Kidney (tissue), 13 donors: ENCODE measurements at regions not wholly inside any gene's neighbourhood (a gene's known extent, or its start where the extent isn't known, plus 50 kb on each side); places are given as distances from the start of the nearest gene placed in this dataset.

Experiments
- DNase-seq, 5 donors: peaks; one replicate each; pipeline ENCODE4 v3.0.0-alpha.2; 2013 to 2020
- FAIRE-seq: peaks from 2 replicates; lab custom pipeline; 2012; peaks lifted over from hg19 to GRCh38; lab: Jason Lieb, UNC
- H3K27ac ChIP-seq, 2 donors: one replicate each; pipeline ENCODE4 v1.7.0; 2013; ENCODE audit warnings: low read depth in 2 of 2, low read length in 2 of 2, inconsistent platforms in 1 of 2
- H3K27me3 ChIP-seq: one replicate; pipeline ENCODE4 v1.7.1; 2013; ENCODE audit warnings: low read length, inconsistent platforms; ENCODE audit not compliant: control insufficient read depth, insufficient read depth
- H3K36me3 ChIP-seq, 3 donors: one replicate each; pipeline versions ENCODE4 v1.7.0 to v1.7.1; 2013; ENCODE audit warnings: low read length in 3 of 3, control low read depth in 1 of 3, inconsistent platforms in 1 of 3; ENCODE audit not compliant: insufficient read depth in 3 of 3, control insufficient read depth in 2 of 3
- H3K4me1 ChIP-seq, 3 donors: one replicate each; pipeline versions ENCODE4 v1.7.0 to v1.7.1; 2013; ENCODE audit warnings: low read length in 3 of 3, inconsistent platforms in 1 of 3, low read depth in 1 of 3; ENCODE audit not compliant: control insufficient read depth in 2 of 3, insufficient read depth in 2 of 3
- H3K4me3 ChIP-seq, 3 donors: one replicate each; pipeline versions ENCODE4 v1.7.0 to v1.8.1; 2013; ENCODE audit warnings: low read length in 3 of 3, control low read depth in 1 of 3, inconsistent platforms in 1 of 3
- H3K9ac ChIP-seq, 3 donors: one replicate each; pipeline versions ENCODE4 v1.7.0 to v1.7.1; 2013; ENCODE audit warnings: low read length in 3 of 3, control low read depth in 1 of 3, inconsistent platforms in 1 of 3
- H3K9me3 ChIP-seq, 3 donors: one replicate each; pipeline versions ENCODE4 v1.7.0 to v1.7.1; 2013; ENCODE audit warnings: low read length in 3 of 3, control low read depth in 1 of 3, inconsistent platforms in 1 of 3; ENCODE audit not compliant: control insufficient read depth in 2 of 3, insufficient read depth in 1 of 3
- CTCF ChIP-seq: IDR thresholded peaks from 3 replicates; pipeline ENCODE4 v1.5.1; 2012; ENCODE audit warnings: mild to moderate bottlenecking, moderate library complexity, borderline replicate concordance; ENCODE audit not compliant: insufficient read depth; ENCODE audit errors: extremely low read depth
- intact Hi-C: fragments of 100-400 bp; cut with DNase I; formaldehyde crosslinking; loops from one replicate; pipeline ENCODE4 v1.11.1; 2022
- donor health status: control.
- donor health status: control.
- donor health status: control.
- donor health status: control.
- donor health status: control.
- donor health status: DM: yes; HTN: yes; CAD: no.
- donor health status: Normal renal cell carcinoma (clear cell type).

- FAIRE-seq (no peak), DNase-seq (peak in 2 of 5 donors; percentile 31 to 32)
- intact Hi-C loops: no loop called here
- Histone ChIP-seq H3K9ac (no peak overlapping the region), H3K27me3 (no peaks in the 10 kb centered on the region), H3K27ac (no peak overlapping the region), H3K4me1 (no peaks in the 10 kb centered on the region), H3K36me3 (no peaks in the 10 kb centered on the region), H3K9me3 (no peaks in the 10 kb centered on the region), H3K4me3 (no peak overlapping the region)
- no peak for TF ChIP-seq CTCF
These were observed 1186.5 kb upstream of the TMPRSS15 start for GRCh38 chr21:19590044-19590443.

- Histone ChIP-seq H3K27me3 (no peaks in the 10 kb centered on the region), H3K4me1 (no peaks in the 10 kb centered on the region), H3K9ac (no peak overlapping the region), H3K27ac (no peak overlapping the region), H3K36me3 (no peaks in the 10 kb centered on the region), H3K9me3 (no peaks in the 10 kb centered on the region), H3K4me3 (no peak overlapping the region)
- no peak for FAIRE-seq
- peak in 1 of 5 donors; percentile 15 for DNase-seq
- TF ChIP-seq CTCF: no peak
- intact Hi-C loops: no loop called here
These were observed 1199.5 kb upstream of the TMPRSS15 start for GRCh38 chr21:19603011-19603593.

GRCh38 chr21:19608101-19608621 is 1204.6 kb upstream of the TMPRSS15 start:
- Histone ChIP-seq H3K9me3 (no peaks in the 10 kb centered on the region), H3K4me1 (no peaks in the 10 kb centered on the region), H3K36me3 (no peaks in the 10 kb centered on the region), H3K27me3 (no peaks in the 10 kb centered on the region), H3K27ac (no peak overlapping the region), H3K9ac (no peak overlapping the region), H3K4me3 (no peak overlapping the region)
- intact Hi-C loops: no loop called here
- DNase-seq (peak in 3 of 5 donors; percentile 21 to 66 (median 46)), FAIRE-seq (no peak)
- TF ChIP-seq CTCF: no peak

- Histone ChIP-seq H3K4me1 (no peaks in the 10 kb centered on the region), H3K9me3 (no peaks in the 10 kb centered on the region), H3K27me3 (no peaks in the 10 kb centered on the region), H3K9ac (no peak overlapping the region), H3K4me3 (no peak overlapping the region), H3K36me3 (no peaks in the 10 kb centered on the region), H3K27ac (no peak overlapping the region)
- no peak for TF ChIP-seq CTCF
- intact Hi-C loops: no loop called here
- DNase-seq: no peak
- FAIRE-seq: no peak
These were observed 1206.0 kb upstream of the TMPRSS15 start for GRCh38 chr21:19609611-19610010.
